Calu3 (cell line): ENCODE measurements at regions not wholly inside any gene's neighbourhood (a gene's known extent, or its start where the extent isn't known, plus 50 kb on each side); places are given as distances from the start of the nearest gene placed in this dataset.
"Not testable (repeated sequence)": the region's sequence is repeated elsewhere in the genome, so short reads cannot be mapped to it uniquely, and the experiment has no call there.

ENCODE experiments used
- BruUV-seq: library from RNA; stranded (reverse); fragments of 400-500 nt; replicated peaks from 2 replicates; lab custom pipeline; 2021; lab: Mats Ljungman, UMichigan
- CTCF ChIA-PET: fragments of 300-600 bp; sonication (Branson Sonifier 250); formaldehyde crosslinking; loops from one replicate; lab custom pipeline; 2022; ENCODE audit warnings: antibody characterized with exemption; lab: Charles Lee
- DNase-seq: peaks from one replicate; pipeline ENCODE4 v3.0.0; 2022
- H3K27ac Mint-ChIP-seq: one replicate; pipeline ENCODE4 v1.8.0; 2022; ENCODE audit warnings: mixed read lengths; ENCODE audit not compliant: unreplicated experiment
- H3K27me3 Mint-ChIP-seq: one replicate; pipeline ENCODE4 v1.8.0; 2022; ENCODE audit warnings: mixed read lengths; ENCODE audit not compliant: unreplicated experiment
- H3K36me3 Mint-ChIP-seq: one replicate; pipeline ENCODE4 v1.8.0; 2022; ENCODE audit warnings: mild to moderate bottlenecking, moderate library complexity, mixed read lengths; ENCODE audit not compliant: insufficient read depth, unreplicated experiment
- H3K4me1 Mint-ChIP-seq: one replicate; pipeline ENCODE4 v1.8.0; 2022; ENCODE audit warnings: mild to moderate bottlenecking, low read depth, mixed read lengths; ENCODE audit not compliant: unreplicated experiment
- H3K4me3 Mint-ChIP-seq: one replicate; pipeline ENCODE4 v1.8.0; 2022; ENCODE audit warnings: mild to moderate bottlenecking, low read depth, moderate library complexity, mixed read lengths; ENCODE audit not compliant: unreplicated experiment
- H3K9me3 Mint-ChIP-seq: one replicate; pipeline ENCODE4 v1.8.0; 2022; ENCODE audit warnings: low read depth, mixed read lengths; ENCODE audit not compliant: unreplicated experiment
- intact Hi-C: fragments of 100-400 bp; cut with micrococcal nuclease; formaldehyde crosslinking; loops from one replicate; pipeline ENCODE4 v1.10.0; 2022; ENCODE audit not compliant: unreplicated experiment

DNA sequence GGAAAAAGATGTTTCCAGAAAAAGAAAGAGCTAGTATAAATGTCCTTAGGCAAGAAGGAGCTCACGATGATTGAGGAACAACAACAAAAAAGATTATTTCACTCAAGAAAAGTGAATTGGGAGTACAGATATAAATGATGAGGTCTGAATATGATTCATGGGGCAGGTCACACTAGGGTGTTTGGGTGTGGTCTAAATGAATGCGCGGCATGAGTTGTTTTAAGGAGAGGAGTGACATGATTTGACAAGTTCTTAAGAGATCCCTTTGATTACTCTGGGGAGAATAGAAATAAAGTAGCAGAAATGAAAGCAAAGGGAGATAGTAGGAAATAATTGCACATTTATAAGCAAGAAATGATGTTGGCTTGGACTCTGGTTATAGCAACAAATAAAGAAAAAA lies 59.3 kb downstream of the NUTM2D start:
- H3K4me3 Mint-ChIP-seq, H3K27me3 Mint-ChIP-seq, H3K36me3 Mint-ChIP-seq, BruUV-seq, H3K9me3 Mint-ChIP-seq, intact Hi-C loops, CTCF ChIA-PET: not testable (repeated sequence)
- Mint-ChIP-seq H3K4me1 (peaks cover 10% of the 10 kb centered on the region), H3K27ac (peak overlapping the region; percentile 7)
- DNase-seq: peak; percentile 4

DNA sequence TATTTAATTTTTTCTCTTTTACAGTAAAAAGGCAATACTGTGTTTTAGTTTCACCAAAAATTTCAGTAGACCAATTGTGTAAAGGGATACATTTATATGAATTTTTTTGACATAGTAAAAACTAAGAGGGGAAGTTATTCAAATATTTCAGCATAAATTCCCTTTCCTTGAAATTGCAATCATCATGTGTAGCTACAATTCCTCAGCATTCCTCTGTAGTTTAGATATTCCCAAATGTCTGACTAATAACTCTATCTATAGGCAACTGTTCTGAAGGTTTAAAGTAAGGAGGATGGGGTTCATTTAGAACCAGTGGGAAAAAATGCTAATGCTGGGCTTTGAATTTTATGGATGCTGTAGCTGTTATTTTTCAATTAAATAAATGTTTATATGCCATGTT lies 65.1 kb downstream of the NUTM2D start:
- H3K36me3 Mint-ChIP-seq, DNase-seq, H3K4me1 Mint-ChIP-seq, CTCF ChIA-PET, H3K4me3 Mint-ChIP-seq, BruUV-seq, H3K27ac Mint-ChIP-seq, H3K9me3 Mint-ChIP-seq, H3K27me3 Mint-ChIP-seq, intact Hi-C loops: not testable (repeated sequence)

DNA sequence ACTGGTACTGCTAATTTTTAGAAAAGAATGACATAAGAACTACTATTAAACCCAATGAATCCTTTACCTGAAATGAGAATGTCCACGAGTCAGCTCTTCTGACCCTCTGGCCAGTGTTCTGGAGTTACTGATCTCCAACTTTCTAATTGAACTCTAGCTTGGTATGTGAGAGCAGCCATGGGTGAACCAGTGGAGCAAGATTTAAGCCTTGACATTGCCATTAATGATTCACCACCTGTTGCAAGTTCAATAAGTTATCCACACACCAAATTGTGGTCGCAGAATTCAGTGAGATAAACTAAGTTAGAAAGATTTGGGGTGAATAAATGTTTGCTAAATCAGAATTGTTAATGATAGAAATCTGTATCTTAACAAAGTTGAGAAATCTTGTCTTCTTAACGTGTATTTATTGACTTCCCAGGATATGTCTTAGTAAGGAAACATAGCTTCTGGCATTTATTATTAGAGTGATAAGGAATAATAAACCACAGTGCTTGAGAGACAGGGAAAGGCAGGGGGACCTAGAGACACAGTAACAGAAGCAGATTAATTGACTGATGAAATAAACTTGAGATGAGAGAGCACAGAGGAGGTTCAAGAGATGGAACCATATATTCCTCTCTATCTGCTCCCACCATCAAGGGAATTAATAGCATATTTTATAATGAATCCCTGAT lies 67.3 kb downstream of the NUTM2D start:
- CTCF ChIA-PET, DNase-seq, H3K36me3 Mint-ChIP-seq, H3K27me3 Mint-ChIP-seq, BruUV-seq, H3K4me1 Mint-ChIP-seq, intact Hi-C loops, H3K9me3 Mint-ChIP-seq: not testable (repeated sequence)
- H3K4me3 Mint-ChIP-seq: peak overlapping the region; percentile 30
- peak overlapping the region; percentile 60 for H3K27ac Mint-ChIP-seq

DNA sequence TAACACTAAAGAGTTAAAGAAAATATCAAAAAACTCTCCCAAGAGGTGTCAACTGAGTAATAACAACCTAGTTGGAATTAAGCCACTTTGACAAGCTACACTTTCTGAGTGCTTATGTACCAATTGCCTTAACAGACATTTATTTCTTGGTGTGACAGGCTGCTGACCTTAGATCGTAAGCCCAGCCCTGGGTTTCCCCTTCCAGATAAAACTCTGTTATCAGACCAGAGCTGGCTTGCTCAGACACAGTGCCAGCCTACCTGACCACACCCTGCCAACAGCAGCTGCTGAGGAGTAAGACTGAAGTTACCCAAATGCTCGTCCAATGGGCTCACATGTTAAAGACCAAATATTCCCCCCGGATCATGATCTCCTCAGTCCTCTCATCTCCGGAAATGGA lies 70.9 kb upstream of the MINPP1 start:
- H3K4me3 Mint-ChIP-seq, CTCF ChIA-PET, H3K27me3 Mint-ChIP-seq, H3K36me3 Mint-ChIP-seq, H3K4me1 Mint-ChIP-seq, DNase-seq, BruUV-seq, H3K9me3 Mint-ChIP-seq, H3K27ac Mint-ChIP-seq, intact Hi-C loops: not testable (repeated sequence)

DNA sequence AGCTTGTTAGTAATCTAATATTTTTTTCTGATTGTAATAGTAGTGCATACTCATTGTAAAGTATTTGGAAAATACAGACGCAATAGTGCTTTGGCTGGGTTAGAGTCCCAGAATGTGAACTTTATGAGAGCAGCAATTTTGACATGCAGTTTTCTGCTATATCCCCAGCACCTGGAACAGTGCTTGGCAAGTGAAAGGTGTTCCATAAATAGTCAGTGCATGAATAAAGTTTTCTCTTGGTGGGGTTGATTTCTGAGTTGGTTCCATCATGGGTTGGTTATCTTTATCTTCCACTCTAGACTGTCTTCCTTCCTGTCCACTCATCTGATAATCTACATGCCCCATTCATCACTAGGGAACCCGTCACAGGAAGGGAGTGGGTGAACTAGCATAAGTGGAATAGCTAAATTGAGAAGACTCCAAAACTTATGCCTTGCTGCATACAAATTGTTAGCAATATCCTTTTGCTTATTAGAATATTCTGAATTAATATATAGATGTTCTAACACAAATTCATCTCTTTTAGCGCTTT lies 69.3 kb upstream of the MINPP1 start:
- CTCF ChIA-PET, intact Hi-C loops, H3K4me1 Mint-ChIP-seq: not testable (repeated sequence)

DNA sequence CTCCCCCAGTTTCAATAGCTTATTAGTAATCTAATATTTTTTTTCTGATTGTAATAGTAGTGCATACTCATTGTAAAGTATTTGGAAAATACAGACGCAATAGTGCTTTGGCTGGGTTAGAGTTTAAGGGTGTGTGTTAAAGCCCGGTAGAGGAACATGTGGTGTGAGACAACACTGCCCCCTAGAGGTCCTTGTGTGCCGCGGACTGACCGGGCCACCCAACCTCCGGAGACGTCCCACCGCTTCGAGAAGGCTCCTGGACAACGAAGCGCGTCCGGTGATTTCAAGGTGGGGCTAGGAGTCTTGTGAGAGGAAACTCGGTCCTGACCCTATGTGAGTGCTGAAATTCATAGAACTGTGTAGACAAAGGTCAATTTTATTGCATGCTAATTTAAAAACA lies 68.6 kb upstream of the MINPP1 start:
- H3K27ac Mint-ChIP-seq, intact Hi-C loops, H3K4me1 Mint-ChIP-seq, H3K4me3 Mint-ChIP-seq, H3K9me3 Mint-ChIP-seq, BruUV-seq, CTCF ChIA-PET, H3K27me3 Mint-ChIP-seq, H3K36me3 Mint-ChIP-seq: not testable (repeated sequence)
- peak; percentile 23 for DNase-seq

More for the DNA sequence above, 69.3 kb upstream of the MINPP1 start:
- not testable (repeated sequence) for H3K27ac Mint-ChIP-seq, DNase-seq, H3K27me3 Mint-ChIP-seq, BruUV-seq, H3K9me3 Mint-ChIP-seq, H3K36me3 Mint-ChIP-seq, H3K4me3 Mint-ChIP-seq

DNA sequence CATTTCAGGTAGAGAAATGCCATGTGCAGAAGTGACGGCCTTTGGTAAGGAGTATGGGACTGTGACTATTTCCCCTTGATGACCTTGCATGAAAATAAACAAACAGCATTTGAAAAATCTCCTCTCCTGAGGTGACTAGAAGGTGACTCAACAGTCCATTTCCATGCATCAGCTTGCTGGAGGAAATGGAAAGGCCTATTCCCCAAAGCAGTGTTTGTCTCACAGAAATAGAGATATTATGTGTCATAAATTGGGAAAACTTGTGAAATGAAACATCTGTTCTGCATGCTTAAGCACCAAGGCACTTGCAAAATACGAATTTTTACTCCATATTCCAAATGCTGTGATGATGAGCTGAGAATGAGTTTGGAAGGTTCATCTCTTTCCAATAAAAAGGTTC lies 67.2 kb upstream of the MINPP1 start:
- H3K4me1 Mint-ChIP-seq, H3K9me3 Mint-ChIP-seq, intact Hi-C loops, H3K36me3 Mint-ChIP-seq, H3K27ac Mint-ChIP-seq, DNase-seq, H3K4me3 Mint-ChIP-seq, BruUV-seq, CTCF ChIA-PET, H3K27me3 Mint-ChIP-seq: not testable (repeated sequence)
